Tibial nerve (tissue), 4 donors: ENCODE measurements at regions not wholly inside any gene's neighbourhood (a gene's known extent, or its start where the extent isn't known, plus 50 kb on each side); places are given as distances from the start of the nearest gene placed in this dataset.

Experiments used
- DNase-seq, 2 donors: peaks; one replicate each; pipeline ENCODE4 v3.0.0-alpha.2; 2019; ENCODE audit warnings: low spot score in 2 of 2
- H3K27ac ChIP-seq, 4 donors: fragments of 200-600 bp; sonication (generic) in 3 of 4; one replicate each; pipeline ENCODE4 v1.5.1; 2017 to 2019; ENCODE audit warnings: mild to moderate bottlenecking in 1 of 4
- H3K27me3 ChIP-seq, 2 donors: fragments of 200-600 bp; sonication (generic) in 1 of 2; one replicate each; pipeline versions ENCODE4 v1.5.1 to v1.6.0; 2017 to 2019
- H3K36me3 ChIP-seq, 3 donors: fragments of 200-600 bp; sonication (generic); one replicate each; pipeline ENCODE4 v1.5.1; 2018 to 2019
- H3K4me1 ChIP-seq, 4 donors: fragments of 200-600 bp; sonication (generic) in 3 of 4; one replicate each; pipeline ENCODE4 v1.5.1; 2017 to 2019
- H3K4me3 ChIP-seq, 4 donors: fragments of 200-600 bp; sonication (generic) in 3 of 4; one replicate each; pipeline ENCODE4 v1.5.1; 2017 to 2019; ENCODE audit warnings: mild to moderate bottlenecking in 1 of 4, moderate library complexity in 1 of 4
- H3K9me3 ChIP-seq, 4 donors: fragments of 200-600 bp; sonication (generic) in 3 of 4; one replicate each; pipeline ENCODE4 v1.5.1; 2017 to 2019
- CTCF ChIP-seq, 5 experiments: fragments of 200-600 bp in 3 of 5; fragments of 450-650 bp in 2 of 5; sonication (generic) in 3 of 5; IDR thresholded peaks; one replicate each; pipeline ENCODE4 v1.5.1; 2016 to 2019; ENCODE audit warnings: antibody characterized with exemption in 5 of 5, mild to moderate bottlenecking in 3 of 5, moderate library complexity in 2 of 5
- EP300 ChIP-seq, 2 donors: sonication (generic); formaldehyde crosslinking; IDR thresholded peaks; one replicate each; pipeline ENCODE4 v1.6.1; 2017; ENCODE audit warnings: antibody characterized with exemption in 2 of 2, mild to moderate bottlenecking in 1 of 2
- POLR2A ChIP-seq, 2 donors: fragments of 450-650 bp; IDR thresholded peaks; one replicate each; pipeline ENCODE4 v1.6.1; 2017; ENCODE audit warnings: antibody characterized with exemption in 2 of 2, mild to moderate bottlenecking in 2 of 2, moderate library complexity in 2 of 2
- WGBS, 2 donors: methylation state at CpG; one replicate each; pipeline ENCODE4 v1.1.5; 2018; 5-methylcytosine and 5-hydroxymethylcytosine counted together

GRCh38 chr11:8787372-8787771 lies 104.8 kb downstream of the RPL27A start:
- Histone ChIP-seq H3K9me3 (no peaks in the 10 kb centered on the region), H3K4me1 (peaks cover 0 to 28% (median 0%) of the 10 kb centered on the region in 4 donors), H3K27me3 (no peaks in the 10 kb centered on the region), H3K27ac (no peak overlapping the region), H3K36me3 (no peaks in the 10 kb centered on the region), H3K4me3 (no peak overlapping the region)
- DNase-seq: no peak
- 46 to 56% methylated on average over 7 of the region's 7 CpGs for WGBS, 2 donors
- TF ChIP-seq EP300 (IDR thresholded peaks at IDR 0.05) (no peak), POLR2A (IDR thresholded peaks at IDR 0.05) (no peak), CTCF (IDR thresholded peaks at IDR 0.05) (no peak)

DNA sequence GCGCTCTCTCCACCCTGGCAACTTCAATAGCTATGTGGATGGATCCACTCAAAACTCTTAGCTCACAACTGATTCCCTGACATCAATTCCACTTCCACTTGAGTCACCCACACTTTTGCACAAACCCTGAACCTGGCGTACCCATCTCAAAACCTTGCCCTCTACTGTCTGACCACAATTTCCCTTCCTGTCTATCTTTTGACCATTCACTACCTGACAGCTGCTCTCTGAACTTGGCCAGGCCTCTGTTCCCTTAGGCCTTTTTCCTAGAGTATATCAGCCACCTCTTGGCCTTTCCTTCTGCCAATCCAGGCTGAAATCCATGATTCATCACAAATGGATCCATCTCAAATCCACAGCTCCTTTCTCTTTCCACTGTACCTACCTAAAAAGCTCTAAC lies 106.0 kb downstream of the RPL27A start:
- TF ChIP-seq POLR2A (IDR thresholded peaks at IDR 0.05) (no peak), EP300 (IDR thresholded peaks at IDR 0.05) (no peak), CTCF (IDR thresholded peaks at IDR 0.05) (no peak)
- WGBS, 2 donors: 77 to 98% methylated on average over 2 of the region's 2 CpGs
- Histone ChIP-seq H3K36me3 (no peaks in the 10 kb centered on the region), H3K4me1 (peaks cover 0 to 40% (median 0%) of the 10 kb centered on the region in 4 donors), H3K4me3 (no peak overlapping the region), H3K27me3 (no peaks in the 10 kb centered on the region), H3K27ac (no peak overlapping the region), H3K9me3 (no peaks in the 10 kb centered on the region)
- no peak for DNase-seq

- Histone ChIP-seq H3K36me3 (no peaks in the 10 kb centered on the region), H3K4me1 (peaks cover 0 to 38% (median 0%) of the 10 kb centered on the region in 4 donors), H3K9me3 (no peaks in the 10 kb centered on the region), H3K27ac (no peak overlapping the region), H3K4me3 (no peak overlapping the region), H3K27me3 (no peaks in the 10 kb centered on the region)
- DNase-seq: no peak
- 50 to 60% methylated on average over 2 of the region's 2 CpGs for WGBS, 2 donors
- TF ChIP-seq EP300 (IDR thresholded peaks at IDR 0.05): no peak
- TF ChIP-seq POLR2A (IDR thresholded peaks at IDR 0.05): no peak
- TF ChIP-seq CTCF (IDR thresholded peaks at IDR 0.05): no peak
These were observed 107.3 kb downstream of the RPL27A start for GRCh38 chr11:8789864-8790263.

- TF ChIP-seq POLR2A (IDR thresholded peaks at IDR 0.05) (no peak), CTCF (IDR thresholded peaks at IDR 0.05) (no peak), EP300 (IDR thresholded peaks at IDR 0.05) (no peak)
- no peak for DNase-seq
- WGBS, 2 donors: 87 to 93% methylated on average over 2 of the region's 2 CpGs
- Histone ChIP-seq H3K4me3 (no peak overlapping the region), H3K27ac (no peak overlapping the region), H3K4me1 (peaks cover 0 to 36% (median 0%) of the 10 kb centered on the region in 4 donors), H3K36me3 (no peaks in the 10 kb centered on the region), H3K27me3 (no peaks in the 10 kb centered on the region), H3K9me3 (no peaks in the 10 kb centered on the region)
These were observed 108.4 kb downstream of the RPL27A start for GRCh38 chr11:8790968-8791367.

DNA sequence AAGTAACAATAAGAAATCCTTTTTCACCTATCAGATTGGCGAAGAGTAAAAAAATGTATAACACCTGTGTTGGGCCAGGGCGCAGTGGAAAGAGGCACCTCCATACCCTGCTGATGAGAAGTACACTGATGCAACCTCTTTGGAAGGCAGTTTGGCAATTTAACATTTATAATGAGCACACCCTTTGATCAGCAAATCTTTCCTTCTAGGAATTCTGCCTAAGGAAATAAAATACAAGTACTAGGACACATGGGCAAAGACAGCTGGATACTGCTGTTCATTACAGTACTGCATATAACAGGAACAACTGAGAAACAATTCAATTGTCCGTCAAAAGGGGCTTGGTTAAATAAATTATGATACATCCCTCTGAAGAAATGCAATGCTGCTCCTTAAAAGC lies 110.1 kb downstream of the RPL27A start:
- H3K27me3 ChIP-seq: no peaks in the 10 kb centered on the region
- no peaks in the 10 kb centered on the region for H3K9me3 ChIP-seq
- DNase-seq: no peak
- 75 to 88% methylated on average over 3 of the region's 3 CpGs for WGBS, 2 donors
- H3K4me3 ChIP-seq: no peak overlapping the region
- no peak overlapping the region for H3K27ac ChIP-seq
- no peak for TF ChIP-seq CTCF (IDR thresholded peaks at IDR 0.05)
- TF ChIP-seq POLR2A (IDR thresholded peaks at IDR 0.05): no peak
- TF ChIP-seq EP300 (IDR thresholded peaks at IDR 0.05): no peak
- peaks cover 0 to 21% (median 0%) of the 10 kb centered on the region in 4 donors for H3K4me1 ChIP-seq
- no peaks in the 10 kb centered on the region for H3K36me3 ChIP-seq
